ENCODE measurements at regions not wholly inside any gene's neighbourhood (a gene's known extent, or its start where the extent isn't known, plus 50 kb on each side); places are given as distances from the start of the nearest gene placed in this dataset.

DNA sequence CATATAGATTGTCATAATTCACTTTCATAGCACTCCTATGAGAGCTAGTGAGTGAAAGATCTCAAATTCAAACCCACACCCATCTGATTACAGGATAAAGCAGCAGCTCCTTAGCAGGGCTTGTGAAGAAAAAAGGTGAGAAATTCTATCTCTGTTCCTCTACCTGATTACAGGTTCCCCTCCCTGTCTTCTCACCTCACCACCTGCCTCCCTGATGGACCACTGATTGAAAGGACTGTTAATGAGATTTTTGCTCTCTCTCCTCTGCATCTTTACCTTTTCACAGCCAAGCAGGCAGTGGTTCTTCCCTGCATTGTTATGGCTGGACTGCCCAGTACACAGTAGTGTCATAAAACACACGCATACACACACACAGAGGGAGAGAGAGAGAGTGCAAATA lies 228.5 kb downstream of the MTERF1 start:
- TF ChIP-seq, protein P1, sequence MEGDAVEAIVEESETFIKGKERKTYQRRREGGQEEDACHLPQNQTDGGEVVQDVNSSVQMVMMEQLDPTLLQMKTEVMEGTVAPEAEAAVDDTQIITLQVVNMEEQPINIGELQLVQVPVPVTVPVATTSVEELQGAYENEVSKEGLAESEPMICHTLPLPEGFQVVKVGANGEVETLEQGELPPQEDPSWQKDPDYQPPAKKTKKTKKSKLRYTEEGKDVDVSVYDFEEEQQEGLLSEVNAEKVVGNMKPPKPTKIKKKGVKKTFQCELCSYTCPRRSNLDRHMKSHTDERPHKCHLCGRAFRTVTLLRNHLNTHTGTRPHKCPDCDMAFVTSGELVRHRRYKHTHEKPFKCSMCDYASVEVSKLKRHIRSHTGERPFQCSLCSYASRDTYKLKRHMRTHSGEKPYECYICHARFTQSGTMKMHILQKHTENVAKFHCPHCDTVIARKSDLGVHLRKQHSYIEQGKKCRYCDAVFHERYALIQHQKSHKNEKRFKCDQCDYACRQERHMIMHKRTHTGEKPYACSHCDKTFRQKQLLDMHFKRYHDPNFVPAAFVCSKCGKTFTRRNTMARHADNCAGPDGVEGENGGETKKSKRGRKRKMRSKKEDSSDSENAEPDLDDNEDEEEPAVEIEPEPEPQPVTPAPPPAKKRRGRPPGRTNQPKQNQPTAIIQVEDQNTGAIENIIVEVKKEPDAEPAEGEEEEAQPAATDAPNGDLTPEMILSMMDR (IDR thresholded peaks at IDR 0.05), result no peak
- TF ChIP-seq EZH2 (IDR thresholded peaks at IDR 0.05; ENCODE audit: borderline replicate concordance, insufficient read depth, low read depth, low read length, poor library complexity, severe bottlenecking), result no peak
